WI38 (cell line): ENCODE measurements at regions not wholly inside any gene's neighbourhood (a gene's known extent, or its start where the extent isn't known, plus 50 kb on each side); places are given as distances from the start of the nearest gene placed in this dataset.

Experiments
- H3K4me3 ChIP-seq: 2 replicates; pipeline ENCODE4 v1.5.1; 2011; ENCODE audit warnings: low read depth, mild to moderate bottlenecking, control low read depth, low read length
- CTCF ChIP-seq: IDR thresholded peaks from 2 replicates; pipeline ENCODE4 v1.5.1; 2012; ENCODE audit warnings: low read depth, mild to moderate bottlenecking, control low read depth, low read length

- no peak for TF ChIP-seq CTCF
- H3K4me3 ChIP-seq, result no peak overlapping the region
Observed at GRCh38 chr11:29786092-29786491, 230.7 kb downstream of the KCNA4 start.

- no peak for TF ChIP-seq CTCF
- no peak overlapping the region for H3K4me3 ChIP-seq
Observed at GRCh38 chr11:29783506-29783905, 233.3 kb downstream of the KCNA4 start.

- TF ChIP-seq CTCF, result no peak
- no peak overlapping the region for H3K4me3 ChIP-seq
Observed at GRCh38 chr11:29782447-29782846, 234.4 kb downstream of the KCNA4 start.

GRCh38 chr11:29781268-29781667, 235.6 kb downstream of the KCNA4 start:
- H3K4me3 ChIP-seq, result no peak overlapping the region
- TF ChIP-seq CTCF, result no peak

GRCh38 chr11:29780756-29781155, 236.1 kb downstream of the KCNA4 start:
- H3K4me3 ChIP-seq, result no peak overlapping the region
- TF ChIP-seq CTCF, result no peak

GRCh38 chr11:29773656-29774264, 243.1 kb downstream of the KCNA4 start:
- TF ChIP-seq CTCF, result no peak
- no peak overlapping the region for H3K4me3 ChIP-seq

- no peak for TF ChIP-seq CTCF
Observed at GRCh38 chr11:29756871-29757270, 260.0 kb downstream of the KCNA4 start.

More at GRCh38 chr11:29756871-29757270, 260.0 kb downstream of the KCNA4 start:
- H3K4me3 ChIP-seq, result no peak overlapping the region
